IMR-90 (cell line): ENCODE measurements at regions not wholly inside any gene's neighbourhood (a gene's known extent, or its start where the extent isn't known, plus 50 kb on each side); places are given as distances from the start of the nearest gene placed in this dataset.
A peak's percentile ranks its signal among the peaks of the same experiment; 100 is the strongest.

ENCODE experiments used
- CEBPB ChIP-seq: IDR thresholded peaks from 2 replicates; pipeline ENCODE4 v1.6.1; 2012; ENCODE audit warnings: low read depth, low read length, improper control_type of control experiment
- CHD1 ChIP-seq: IDR thresholded peaks from 2 replicates; pipeline ENCODE4 v1.6.1; 2012; ENCODE audit warnings: low read depth, low read length, improper control_type of control experiment
- FOS ChIP-seq: fragments of 150-350 bp; IDR thresholded peaks from 2 replicates; pipeline ENCODE4 v1.6.1; 2016; ENCODE audit warnings: low read depth, low read length
- MAZ ChIP-seq: IDR thresholded peaks from 2 replicates; pipeline ENCODE4 v1.6.1; 2012; ENCODE audit warnings: low read depth, mild to moderate bottlenecking, low read length, improper control_type of control experiment, moderate library complexity, borderline replicate concordance
- MXI1 ChIP-seq: IDR thresholded peaks from 2 replicates; pipeline ENCODE4 v1.6.1; 2012; ENCODE audit warnings: low read depth, mild to moderate bottlenecking, low read length, moderate library complexity, borderline replicate concordance
- NFE2L2 ChIP-seq: fragments of 150-350 bp; IDR thresholded peaks from 2 replicates; pipeline ENCODE4 v1.6.1; 2016; ENCODE audit warnings: low read depth, mild to moderate bottlenecking, low read length
- POLR2A ChIP-seq: IDR thresholded peaks from 2 replicates; pipeline ENCODE4 v1.6.1; 2012; ENCODE audit warnings: mild to moderate bottlenecking, low read depth, low read length
- RAD21 ChIP-seq: IDR thresholded peaks from 2 replicates; pipeline ENCODE4 v1.6.1; 2012; ENCODE audit warnings: low read length, improper control_type of control experiment
- RCOR1 ChIP-seq: IDR thresholded peaks from 2 replicates; pipeline ENCODE4 v1.6.1; 2012; ENCODE audit warnings: mild to moderate bottlenecking, low read length, improper control_type of control experiment; ENCODE audit not compliant: insufficient replicate concordance
- RFX5 ChIP-seq: IDR thresholded peaks from 2 replicates; pipeline ENCODE4 v1.8.0; 2012; ENCODE audit warnings: low read depth, mild to moderate bottlenecking, low read length, moderate library complexity
- SMC3 ChIP-seq: fragments of 150-350 bp; IDR thresholded peaks from 2 replicates; pipeline ENCODE4 v1.6.1; 2016; ENCODE audit warnings: low read depth, mild to moderate bottlenecking, antibody characterized with exemption, low read length, moderate library complexity
- USF2 ChIP-seq: fragments of 150-350 bp; IDR thresholded peaks from 2 replicates; pipeline ENCODE4 v1.6.1; 2017; ENCODE audit warnings: mild to moderate bottlenecking, antibody characterized with exemption, low read length, low read depth
- TF ChIP-seq, protein P1 (sequence below): conservative IDR thresholded peaks from 2 replicates; pipeline ENCODE4 v1.5.1; 2012; ENCODE audit warnings: mild to moderate bottlenecking, low read depth, low read length, improper control_type of control experiment

- TF ChIP-seq, protein P1, sequence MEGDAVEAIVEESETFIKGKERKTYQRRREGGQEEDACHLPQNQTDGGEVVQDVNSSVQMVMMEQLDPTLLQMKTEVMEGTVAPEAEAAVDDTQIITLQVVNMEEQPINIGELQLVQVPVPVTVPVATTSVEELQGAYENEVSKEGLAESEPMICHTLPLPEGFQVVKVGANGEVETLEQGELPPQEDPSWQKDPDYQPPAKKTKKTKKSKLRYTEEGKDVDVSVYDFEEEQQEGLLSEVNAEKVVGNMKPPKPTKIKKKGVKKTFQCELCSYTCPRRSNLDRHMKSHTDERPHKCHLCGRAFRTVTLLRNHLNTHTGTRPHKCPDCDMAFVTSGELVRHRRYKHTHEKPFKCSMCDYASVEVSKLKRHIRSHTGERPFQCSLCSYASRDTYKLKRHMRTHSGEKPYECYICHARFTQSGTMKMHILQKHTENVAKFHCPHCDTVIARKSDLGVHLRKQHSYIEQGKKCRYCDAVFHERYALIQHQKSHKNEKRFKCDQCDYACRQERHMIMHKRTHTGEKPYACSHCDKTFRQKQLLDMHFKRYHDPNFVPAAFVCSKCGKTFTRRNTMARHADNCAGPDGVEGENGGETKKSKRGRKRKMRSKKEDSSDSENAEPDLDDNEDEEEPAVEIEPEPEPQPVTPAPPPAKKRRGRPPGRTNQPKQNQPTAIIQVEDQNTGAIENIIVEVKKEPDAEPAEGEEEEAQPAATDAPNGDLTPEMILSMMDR = no peak
- no peak for TF ChIP-seq POLR2A
- no peak for TF ChIP-seq CHD1
- no peak for TF ChIP-seq USF2
- no peak for TF ChIP-seq RCOR1
- 0 out of 2 replicates have a peak, but pooled peaks have one; percentile 21 for TF ChIP-seq FOS
- TF ChIP-seq NFE2L2 = peak; percentile 88
- 0 out of 2 replicates have a peak, but pooled peaks have one; percentile 12 for TF ChIP-seq CEBPB
- TF ChIP-seq RFX5 = no peak
- no peak for TF ChIP-seq MXI1
- 0 out of 2 replicates have a peak, but pooled peaks have one; percentile 18 for TF ChIP-seq RAD21
- TF ChIP-seq SMC3 = no peak
- no peak for TF ChIP-seq MAZ
Observed at GRCh38 chr1:222240536-222241181, 307.2 kb downstream of the HHIPL2 start.
